HepG2 (cell line): ENCODE measurements at regions not wholly inside any gene's neighbourhood (a gene's known extent, or its start where the extent isn't known, plus 50 kb on each side); places are given as distances from the start of the nearest gene placed in this dataset.

Experiments used
- ATF3 ChIP-seq: sonication (generic); formaldehyde crosslinking; IDR thresholded peaks from 2 replicates; pipeline ENCODE4 v1.4.0; 2020; ENCODE audit warnings: missing genetic modification reagents
- CERS6 ChIP-seq: sonication (generic); formaldehyde crosslinking; IDR thresholded peaks from 2 replicates; pipeline ENCODE4 v1.5.0; 2020; ENCODE audit warnings: missing genetic modification reagents
- FOXK1 ChIP-seq: sonication (generic); formaldehyde crosslinking; IDR thresholded peaks from 2 replicates; pipeline ENCODE4 v1.4.0; 2020; ENCODE audit warnings: low read depth, missing genetic modification reagents, borderline replicate concordance
- GPBP1L1 ChIP-seq: sonication (generic); formaldehyde crosslinking; IDR thresholded peaks from 2 replicates; pipeline ENCODE4 v1.5.0; 2020; ENCODE audit warnings: mild to moderate bottlenecking, missing genetic modification reagents
- HIC2 ChIP-seq: sonication (generic); formaldehyde crosslinking; IDR thresholded peaks from 2 replicates; pipeline ENCODE4 v1.9.0; 2022; ENCODE audit warnings: low read depth, missing genetic modification reagents
- MEIS2 ChIP-seq: sonication (generic); formaldehyde crosslinking; IDR thresholded peaks from 2 replicates; pipeline ENCODE4 v1.9.0; 2021; ENCODE audit warnings: mild to moderate bottlenecking, missing genetic modification reagents
- MNT ChIP-seq: fragments of 450-650 bp; IDR thresholded peaks from 2 replicates; pipeline ENCODE4 v1.6.1; 2016
- MYNN ChIP-seq: sonication (generic); formaldehyde crosslinking; IDR thresholded peaks from 2 replicates; pipeline ENCODE4 v1.4.0; 2020; ENCODE audit warnings: mild to moderate bottlenecking, low read depth, missing genetic modification reagents
- PRDM4 ChIP-seq: sonication (generic); formaldehyde crosslinking; IDR thresholded peaks from 2 replicates; pipeline ENCODE4 v1.9.0; 2021; ENCODE audit warnings: missing genetic modification reagents, borderline replicate concordance
- REL ChIP-seq: sonication (generic); formaldehyde crosslinking; conservative IDR thresholded peaks from 2 replicates; pipeline ENCODE4 v1.8.0; 2022; ENCODE audit warnings: mild to moderate bottlenecking, missing genetic modification reagents, moderate library complexity
- SP1 ChIP-seq, 2 experiments: fragments of 450-650 bp in 1 of 2; sonication (generic) in 1 of 2; formaldehyde crosslinking in 1 of 2; IDR thresholded peaks; 2 replicates each; pipeline versions ENCODE4 v1.4.0 to v1.6.1; 2016 to 2020; ENCODE audit warnings: missing genetic modification reagents in 1 of 2
- THAP11 ChIP-seq: IDR thresholded peaks from 2 replicates; pipeline ENCODE4 v1.6.1; 2016; ENCODE audit warnings: missing biosample characterization, missing genetic modification reagents
- THAP9 ChIP-seq: sonication (generic); formaldehyde crosslinking; IDR thresholded peaks from 2 replicates; pipeline ENCODE4; 2020; ENCODE audit warnings: missing genetic modification reagents, mild to moderate bottlenecking, borderline replicate concordance
- XBP1 ChIP-seq: sonication (generic); formaldehyde crosslinking; IDR thresholded peaks from 2 replicates; pipeline ENCODE4 v1.5.0; 2020; ENCODE audit warnings: missing genetic modification reagents
- YEATS2 ChIP-seq: sonication (generic); formaldehyde crosslinking; IDR thresholded peaks from 2 replicates; pipeline ENCODE4 v1.4.0; 2020; ENCODE audit warnings: missing genetic modification reagents, borderline replicate concordance
- ZNF879 ChIP-seq: sonication (generic); formaldehyde crosslinking; IDR thresholded peaks from 2 replicates; pipeline ENCODE4 v1.8.1; 2023; ENCODE audit warnings: missing genetic modification reagents
- ZSCAN25 ChIP-seq: sonication (generic); formaldehyde crosslinking; IDR thresholded peaks from 2 replicates; pipeline ENCODE4 v1.8.0; 2022; ENCODE audit warnings: mild to moderate bottlenecking, missing genetic modification reagents

- TF ChIP-seq THAP9 = peak; percentile 73
- TF ChIP-seq REL (CRISPR knock-in tag) = peak; percentile 78; the same call in 1 of the 2 replicates
- peak; percentile 60; the same call in 1 of the 2 replicates for TF ChIP-seq HIC2
- TF ChIP-seq THAP11 (CRISPR knock-in tag) = peak; percentile 56
- no peak for TF ChIP-seq CERS6
- peak; percentile 73 for TF ChIP-seq ATF3 (CRISPR knock-in tag)
- 0 out of 2 replicates have a peak, but pooled peaks have one; percentile 22 for TF ChIP-seq ZNF879 (CRISPR knock-in tag)
- no peak for TF ChIP-seq GPBP1L1 (CRISPR knock-in tag)
- TF ChIP-seq SP1 (IDR thresholded peaks at IDR 0.05) = no peak
- peak; percentile 83 for TF ChIP-seq SP1 (CRISPR knock-in tag; IDR thresholded peaks at IDR 0.05)
- peak; percentile 79 for TF ChIP-seq ZSCAN25 (CRISPR knock-in tag)
- TF ChIP-seq FOXK1 = 0 out of 2 replicates have a peak, but pooled peaks have one; percentile 45
- TF ChIP-seq YEATS2 (CRISPR knock-in tag) = peak; percentile 41; the same call in 1 of the 2 replicates
- no peak for TF ChIP-seq MNT
- no peak for TF ChIP-seq XBP1 (CRISPR knock-in tag)
- no peak for TF ChIP-seq MYNN (CRISPR knock-in tag)
- TF ChIP-seq MEIS2 (CRISPR knock-in tag) = peak; percentile 64; the same call in 1 of the 2 replicates
- no peak for TF ChIP-seq PRDM4
Observed at GRCh38 chr9:129496473-129497004, 124.4 kb downstream of the C9orf50 start (continued).
